Activated B cell treated with CpG ODN at 0.5 μM for 24 hours (primary cell): ENCODE measurements at regions not wholly inside any gene's neighbourhood (a gene's known extent, or its start where the extent isn't known, plus 50 kb on each side); places are given as distances from the start of the nearest gene placed in this dataset.

Experiments
- ATAC-seq: fragments of 200-7000 bp; cut with Tn5 transposase; one replicate; pipeline ENCODE4 v1.10.0; 2021; ENCODE audit warnings: low read depth, mild to moderate bottlenecking, moderate library complexity
- CTCF ChIA-PET: fragments of 350-600 bp; sonication (Branson Sonifier 250); formaldehyde crosslinking; loops from one replicate; lab custom pipeline; 2021; ENCODE audit warnings: antibody characterized with exemption; lab: Charles Lee
- POLR2A ChIA-PET: fragments of 350-600 bp; sonication (Branson Sonifier 250); formaldehyde crosslinking; loops from one replicate; lab custom pipeline; 2021; ENCODE audit warnings: antibody characterized with exemption; lab: Charles Lee
- DNase-seq: peaks from one replicate; pipeline ENCODE4 v3.0.0; 2022
- H3K27ac Mint-ChIP-seq: one replicate; pipeline ENCODE4 v1.8.0; 2020; ENCODE audit warnings: mixed read lengths
- H3K27me3 Mint-ChIP-seq: one replicate; pipeline ENCODE4 v1.8.0; 2021; ENCODE audit warnings: mixed read lengths
- H3K36me3 Mint-ChIP-seq: one replicate; pipeline ENCODE4 v1.8.0; 2021; ENCODE audit warnings: low read depth, mixed read lengths
- H3K4me1 Mint-ChIP-seq: one replicate; pipeline ENCODE4 v1.8.0; 2021; ENCODE audit warnings: mixed read lengths
- H3K4me3 Mint-ChIP-seq: one replicate; pipeline ENCODE4 v1.8.0; 2020; ENCODE audit warnings: mild to moderate bottlenecking, mixed read lengths
- H3K9me3 Mint-ChIP-seq: one replicate; pipeline ENCODE4 v1.8.0; 2020; ENCODE audit warnings: mixed read lengths
- intact Hi-C: fragments of 100-400 bp; cut with micrococcal nuclease; formaldehyde crosslinking; loops from one replicate; pipeline ENCODE4 v1.15.1; 2024
- TF ChIP-seq, protein P1 (sequence below): fragments of 200-600 bp; IDR thresholded peaks from one replicate; pipeline ENCODE4 v1.8.0; 2022; ENCODE audit warnings: antibody characterized with exemption, mild to moderate bottlenecking

DNA sequence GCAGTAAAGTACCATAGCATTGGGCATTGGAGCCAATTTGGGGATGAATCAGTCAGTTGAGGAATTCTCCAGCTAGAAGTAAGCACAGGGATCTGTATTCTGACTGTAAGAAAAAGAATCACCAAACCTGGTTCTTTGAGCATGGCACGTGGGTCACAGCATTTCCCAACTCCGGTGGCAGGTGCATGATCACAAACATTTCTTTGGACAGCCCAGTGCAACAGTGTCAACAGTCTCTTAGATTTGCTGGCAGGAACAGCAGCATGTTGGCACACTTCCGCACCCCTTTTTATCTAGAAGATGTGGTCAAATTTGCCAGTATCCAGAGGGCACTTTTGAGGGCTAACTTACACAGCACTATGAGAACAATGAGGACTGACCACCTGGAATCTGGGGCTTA, 437.5 kb upstream of the GHITM start:
- ChIA-PET CTCF (no interaction called here), POLR2A (no interaction called here)
- ATAC-seq (no peak), DNase-seq (no peak)
- Mint-ChIP-seq H3K27ac (no peak overlapping the region), H3K36me3 (no peaks in the 10 kb centered on the region), H3K9me3 (peaks cover 7% of the 10 kb centered on the region), H3K4me1 (no peaks in the 10 kb centered on the region), H3K4me3 (no peak overlapping the region), H3K27me3 (no peaks in the 10 kb centered on the region)
- intact Hi-C loops = no loop called here
- TF ChIP-seq, protein P1, sequence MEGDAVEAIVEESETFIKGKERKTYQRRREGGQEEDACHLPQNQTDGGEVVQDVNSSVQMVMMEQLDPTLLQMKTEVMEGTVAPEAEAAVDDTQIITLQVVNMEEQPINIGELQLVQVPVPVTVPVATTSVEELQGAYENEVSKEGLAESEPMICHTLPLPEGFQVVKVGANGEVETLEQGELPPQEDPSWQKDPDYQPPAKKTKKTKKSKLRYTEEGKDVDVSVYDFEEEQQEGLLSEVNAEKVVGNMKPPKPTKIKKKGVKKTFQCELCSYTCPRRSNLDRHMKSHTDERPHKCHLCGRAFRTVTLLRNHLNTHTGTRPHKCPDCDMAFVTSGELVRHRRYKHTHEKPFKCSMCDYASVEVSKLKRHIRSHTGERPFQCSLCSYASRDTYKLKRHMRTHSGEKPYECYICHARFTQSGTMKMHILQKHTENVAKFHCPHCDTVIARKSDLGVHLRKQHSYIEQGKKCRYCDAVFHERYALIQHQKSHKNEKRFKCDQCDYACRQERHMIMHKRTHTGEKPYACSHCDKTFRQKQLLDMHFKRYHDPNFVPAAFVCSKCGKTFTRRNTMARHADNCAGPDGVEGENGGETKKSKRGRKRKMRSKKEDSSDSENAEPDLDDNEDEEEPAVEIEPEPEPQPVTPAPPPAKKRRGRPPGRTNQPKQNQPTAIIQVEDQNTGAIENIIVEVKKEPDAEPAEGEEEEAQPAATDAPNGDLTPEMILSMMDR = no peak

DNA sequence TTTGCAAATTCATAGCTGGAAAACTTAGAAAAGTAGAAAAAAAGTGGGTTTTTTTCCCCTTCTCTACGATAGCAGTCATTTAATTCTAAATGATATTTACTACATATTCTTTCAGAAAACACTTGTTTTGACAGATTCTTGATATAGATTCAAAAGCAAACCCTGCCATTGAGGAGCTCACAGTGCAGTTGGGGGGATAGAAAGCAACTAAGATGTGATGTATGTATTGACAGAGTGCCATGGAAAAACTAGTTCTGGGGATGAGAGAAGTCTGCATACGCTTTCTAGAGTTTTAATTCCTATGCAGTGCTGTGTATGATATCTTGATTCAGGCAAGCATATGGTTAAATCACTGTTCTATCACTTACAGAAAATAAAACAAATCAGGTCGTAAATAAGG, 436.6 kb upstream of the GHITM start:
- no peak for DNase-seq
- Mint-ChIP-seq H3K9me3 (peaks cover 7% of the 10 kb centered on the region), H3K27me3 (no peaks in the 10 kb centered on the region), H3K36me3 (no peaks in the 10 kb centered on the region), H3K27ac (no peak overlapping the region), H3K4me1 (no peaks in the 10 kb centered on the region), H3K4me3 (no peak overlapping the region)
- POLR2A ChIA-PET = no interaction called here
- intact Hi-C loops = no loop called here
- ATAC-seq = no peak
- CTCF ChIA-PET = no interaction called here
- TF ChIP-seq, protein P1 = no peak

DNA sequence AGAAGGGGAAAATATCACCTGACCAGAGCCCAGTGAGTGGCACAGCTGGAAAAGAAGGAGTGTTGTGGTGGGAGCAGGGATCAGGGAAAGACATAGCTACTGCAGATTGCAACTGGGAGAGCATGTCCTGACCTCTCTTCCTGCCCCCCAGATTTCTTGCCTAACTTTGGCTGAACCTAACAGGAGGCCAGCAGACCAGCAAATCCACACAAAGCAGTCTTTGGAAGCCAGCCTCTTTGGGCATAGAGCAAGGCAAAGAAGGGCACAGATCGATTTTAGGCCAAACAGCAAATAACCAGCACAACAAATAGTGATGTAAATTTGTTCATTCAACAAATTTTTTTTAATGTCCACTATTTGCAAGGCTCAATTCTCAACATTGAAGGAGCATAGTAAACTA, 433.2 kb upstream of the GHITM start:
- CTCF ChIA-PET = no interaction called here
- Mint-ChIP-seq H3K27ac (no peak overlapping the region), H3K4me1 (no peaks in the 10 kb centered on the region), H3K4me3 (no peak overlapping the region), H3K9me3 (peaks cover 4% of the 10 kb centered on the region), H3K36me3 (no peaks in the 10 kb centered on the region), H3K27me3 (no peaks in the 10 kb centered on the region)
- intact Hi-C loops = no loop called here
- DNase-seq (no peak), ATAC-seq (no peak)
- POLR2A ChIA-PET = no interaction called here
- TF ChIP-seq, protein P1 = no peak

DNA sequence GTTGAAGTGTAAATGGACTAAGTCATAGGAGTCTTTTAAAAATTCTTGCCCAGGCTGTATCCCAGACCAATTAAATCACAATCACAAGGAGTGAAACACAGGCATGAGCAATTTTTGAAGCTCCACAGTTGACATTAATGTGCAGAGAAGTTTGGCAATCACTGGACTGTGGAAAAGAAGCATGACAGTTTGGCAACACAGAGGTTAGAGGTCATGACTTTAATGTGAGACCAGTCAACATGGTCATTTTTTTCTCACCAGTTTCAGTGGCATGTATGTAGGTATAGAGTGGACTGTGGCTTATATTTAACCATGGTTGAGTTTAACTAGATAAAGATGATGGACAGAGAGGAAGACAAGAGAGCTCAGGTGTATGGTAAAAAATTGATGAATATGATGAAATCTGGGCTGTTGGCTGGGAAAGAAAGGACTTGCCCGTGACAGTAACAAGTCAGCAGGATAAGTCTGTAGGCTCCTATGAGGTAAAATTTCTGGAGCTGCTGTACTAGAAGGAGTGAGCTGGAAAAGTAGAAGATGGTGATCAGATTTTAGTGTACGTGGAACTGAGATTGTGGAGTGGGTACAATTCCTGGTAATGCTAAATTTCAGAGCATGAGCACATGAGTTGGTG, 432.2 kb upstream of the GHITM start:
- ChIA-PET POLR2A (no interaction called here), CTCF (no interaction called here)
- Mint-ChIP-seq H3K36me3 (no peaks in the 10 kb centered on the region), H3K27me3 (no peaks in the 10 kb centered on the region), H3K9me3 (peaks cover 2% of the 10 kb centered on the region), H3K27ac (no peak overlapping the region), H3K4me3 (no peak overlapping the region), H3K4me1 (no peaks in the 10 kb centered on the region)
- DNase-seq = no peak
- TF ChIP-seq, protein P1 = no peak
- no peak for ATAC-seq
- intact Hi-C loops = no loop called here

DNA sequence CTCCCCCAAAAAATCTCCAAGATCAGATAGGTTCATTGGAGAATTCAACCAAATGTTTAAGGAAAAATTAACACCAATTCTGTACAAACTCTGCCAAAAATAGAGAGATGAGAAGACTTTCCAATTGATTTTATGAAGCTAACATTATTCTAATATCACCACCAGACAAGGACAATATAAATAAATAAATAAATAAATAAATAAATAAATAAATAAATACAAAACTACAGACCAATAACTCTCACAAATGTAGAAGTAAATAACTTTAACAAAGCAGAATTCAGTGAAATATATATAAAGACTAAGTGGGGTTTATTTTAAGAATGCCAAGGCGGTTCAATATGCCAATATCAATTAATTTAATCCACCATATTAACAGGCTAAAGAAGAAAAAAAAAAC, 425.9 kb upstream of the GHITM start:
- no peak overlapping the region for H3K27ac Mint-ChIP-seq
- H3K36me3 Mint-ChIP-seq = no peaks in the 10 kb centered on the region
- ChIA-PET POLR2A (no interaction called here), CTCF (no interaction called here)
- H3K4me3 Mint-ChIP-seq = no peak overlapping the region
- intact Hi-C loops = no loop called here
- no peaks in the 10 kb centered on the region for H3K9me3 Mint-ChIP-seq
- TF ChIP-seq, protein P1 = no peak
- ATAC-seq (no peak), DNase-seq (no peak)
- H3K27me3 Mint-ChIP-seq = no peaks in the 10 kb centered on the region
- no peaks in the 10 kb centered on the region for H3K4me1 Mint-ChIP-seq
